GM10266 (cell line): ENCODE measurements at regions not wholly inside any gene's neighbourhood (a gene's known extent, or its start where the extent isn't known, plus 50 kb on each side); places are given as distances from the start of the nearest gene placed in this dataset.

Source experiments
- DNase-seq: peaks from one replicate; pipeline ENCODE4 v3.0.0; 2012; ENCODE audit errors: extremely low spot score
- TF ChIP-seq, protein P1 (sequence below): IDR thresholded peaks from 2 replicates; pipeline ENCODE4 v1.5.1; 2012; ENCODE audit warnings: mild to moderate bottlenecking, low read depth; ENCODE audit not compliant: control insufficient read depth, insufficient read depth; ENCODE audit errors: missing control alignments

- DNase-seq = no peak
- TF ChIP-seq, protein P1, sequence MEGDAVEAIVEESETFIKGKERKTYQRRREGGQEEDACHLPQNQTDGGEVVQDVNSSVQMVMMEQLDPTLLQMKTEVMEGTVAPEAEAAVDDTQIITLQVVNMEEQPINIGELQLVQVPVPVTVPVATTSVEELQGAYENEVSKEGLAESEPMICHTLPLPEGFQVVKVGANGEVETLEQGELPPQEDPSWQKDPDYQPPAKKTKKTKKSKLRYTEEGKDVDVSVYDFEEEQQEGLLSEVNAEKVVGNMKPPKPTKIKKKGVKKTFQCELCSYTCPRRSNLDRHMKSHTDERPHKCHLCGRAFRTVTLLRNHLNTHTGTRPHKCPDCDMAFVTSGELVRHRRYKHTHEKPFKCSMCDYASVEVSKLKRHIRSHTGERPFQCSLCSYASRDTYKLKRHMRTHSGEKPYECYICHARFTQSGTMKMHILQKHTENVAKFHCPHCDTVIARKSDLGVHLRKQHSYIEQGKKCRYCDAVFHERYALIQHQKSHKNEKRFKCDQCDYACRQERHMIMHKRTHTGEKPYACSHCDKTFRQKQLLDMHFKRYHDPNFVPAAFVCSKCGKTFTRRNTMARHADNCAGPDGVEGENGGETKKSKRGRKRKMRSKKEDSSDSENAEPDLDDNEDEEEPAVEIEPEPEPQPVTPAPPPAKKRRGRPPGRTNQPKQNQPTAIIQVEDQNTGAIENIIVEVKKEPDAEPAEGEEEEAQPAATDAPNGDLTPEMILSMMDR = no peak
Observed at GRCh38 chr12:98173773-98174427, 341.5 kb upstream of the TMPO start.

DNA sequence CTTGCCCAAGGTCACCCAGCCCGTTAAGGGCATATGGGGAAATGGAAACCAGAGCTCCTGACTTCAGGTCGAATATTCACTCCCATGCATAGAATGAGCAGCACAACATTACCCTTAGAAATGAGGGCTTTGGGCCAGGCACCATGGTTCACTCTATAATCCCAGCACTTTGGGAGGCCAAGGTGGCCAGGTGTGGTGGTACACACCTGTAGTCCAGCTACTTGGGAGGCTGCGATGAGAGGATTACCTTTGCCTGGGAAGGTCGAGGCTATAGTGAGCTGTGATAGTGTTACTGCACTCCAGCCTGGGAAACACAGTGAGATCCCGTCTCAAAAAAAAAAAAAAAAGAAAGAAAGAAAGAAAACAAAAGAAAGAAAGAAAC lies 341.0 kb upstream of the TMPO start:
- DNase-seq = no peak
- TF ChIP-seq, protein P1 = no peak

GRCh38 chr12:98178126-98178525 lies 337.3 kb upstream of the TMPO start:
- DNase-seq = no peak
- TF ChIP-seq, protein P1 = no peak

- no peak for DNase-seq
- TF ChIP-seq, protein P1 = no peak
Observed at GRCh38 chr12:98179151-98179550, 336.2 kb upstream of the TMPO start.

GRCh38 chr12:98180603-98181002 lies 334.8 kb upstream of the TMPO start:
- DNase-seq = no peak
- TF ChIP-seq, protein P1 = no peak

GRCh38 chr12:98182821-98183220 lies 332.6 kb upstream of the TMPO start:
- TF ChIP-seq, protein P1 = no peak

DNA sequence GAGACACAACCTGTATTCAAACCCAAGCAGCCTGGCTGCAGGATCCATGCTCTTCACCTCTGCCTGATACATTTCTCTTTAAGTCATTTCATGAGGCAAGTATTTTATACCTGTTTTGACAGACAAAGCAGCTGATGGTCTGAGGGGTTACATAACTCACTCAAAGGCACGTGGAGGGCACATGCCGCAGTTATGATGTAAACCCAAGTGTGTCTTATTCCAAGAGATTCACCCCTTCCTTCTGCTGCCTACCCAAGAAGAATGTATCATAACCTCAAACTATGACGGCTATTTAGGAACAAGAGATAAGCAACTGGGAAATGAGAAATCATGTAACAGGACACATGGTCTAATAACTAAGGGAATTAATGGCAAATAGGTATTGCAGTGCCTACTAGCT lies 329.8 kb upstream of the TMPO start:
- TF ChIP-seq, protein P1 = no peak
- no peak for DNase-seq

More at GRCh38 chr12:98182821-98183220, 332.6 kb upstream of the TMPO start:
- DNase-seq = no peak
